ENCODE measurements at regions not wholly inside any gene's neighbourhood (a gene's known extent, or its start where the extent isn't known, plus 50 kb on each side); places are given as distances from the start of the nearest gene placed in this dataset.

GRCh38 chr1:69403756-69404320 lies 163.9 kb upstream of the LRRC7 start:
- TF ChIP-seq POLR2A (IDR thresholded peaks at IDR 0.05) = no peak
- no peak for TF ChIP-seq CTCF (IDR thresholded peaks at IDR 0.05)
- TF ChIP-seq EP300 (IDR thresholded peaks at IDR 0.05) = no peak
